IMR-90 (cell line): ENCODE measurements at regions not wholly inside any gene's neighbourhood (a gene's known extent, or its start where the extent isn't known, plus 50 kb on each side); places are given as distances from the start of the nearest gene placed in this dataset.

Experiments
- ATAC-seq: fragments of 200-7000 bp; cut with Tn5 transposase; 2 replicates; pipeline ENCODE4 v1.9.1; 2020; ENCODE audit warnings: low read depth, mild to moderate bottlenecking, moderate library complexity
- BruUV-seq: library from RNA; stranded (reverse); fragments of 400-500 nt; replicated peaks from 2 replicates; lab custom pipeline; 2021; lab: Mats Ljungman, UMichigan
- CTCF ChIA-PET: fragments of 300-600 bp; formaldehyde crosslinking; extraction: SDS; loops from one replicate; lab custom pipeline; 2021; ENCODE audit warnings: antibody characterized with exemption; lab: Yijun Ruan, JAX
- POLR2A ChIA-PET: fragments of 300-600 bp; sonication (Branson Sonifier 250); formaldehyde crosslinking; loops from one replicate; lab custom pipeline; 2022; ENCODE audit warnings: antibody characterized with exemption; ENCODE audit not compliant: unreplicated experiment; lab: Charles Lee
- DNase-seq: peaks from one replicate; pipeline ENCODE4 v3.0.0; 2013
- H2AFZ ChIP-seq: replicated peaks from 2 replicates; pipeline ENCODE3; 2013; ENCODE audit warnings: low read length, mild to moderate bottlenecking; ENCODE audit not compliant: poor library complexity
- H2AK5ac ChIP-seq: 2 replicates; pipeline ENCODE4 v1.6.1; 2013; ENCODE audit warnings: low read depth, low read length, inconsistent platforms
- H2AK9ac ChIP-seq: replicated peaks from 2 replicates; pipeline ENCODE3; 2013; ENCODE audit warnings: mild to moderate bottlenecking, low read depth, low read length, moderate library complexity; ENCODE audit not compliant: poor library complexity
- H2BK120ac ChIP-seq: 2 replicates; pipeline ENCODE4 v1.6.1; 2013; ENCODE audit warnings: low read depth, low read length, inconsistent platforms
- H2BK15ac ChIP-seq: 3 replicates; pipeline ENCODE4 v1.6.1; 2013; ENCODE audit warnings: low read depth, low read length, inconsistent platforms
- H2BK20ac ChIP-seq: 2 replicates; pipeline ENCODE4 v1.6.1; 2013; ENCODE audit warnings: low read depth, mild to moderate bottlenecking, inconsistent platforms, low read length, moderate library complexity
- H2BK5ac ChIP-seq: 2 replicates; pipeline ENCODE4 v1.6.1; 2013; ENCODE audit warnings: mild to moderate bottlenecking, low read depth, low read length, inconsistent platforms; ENCODE audit not compliant: poor library complexity, severe bottlenecking
- H3K14ac ChIP-seq: replicated peaks from 2 replicates; pipeline ENCODE4 v1.6.1; 2013; ENCODE audit warnings: low read depth, low read length, inconsistent platforms
- H3K18ac ChIP-seq: 2 replicates; pipeline ENCODE4 v1.6.1; 2013; ENCODE audit warnings: low read depth, low read length, control low read depth
- H3K23ac ChIP-seq: 2 replicates; pipeline ENCODE4 v1.6.1; 2013; ENCODE audit warnings: low read depth, low read length, inconsistent platforms
- H3K27ac ChIP-seq: 2 replicates; pipeline ENCODE4 v1.5.1; 2013; ENCODE audit warnings: mild to moderate bottlenecking, control low read depth, low read length; ENCODE audit not compliant: insufficient read depth
- H3K27me3 ChIP-seq: 2 replicates; pipeline ENCODE4 v1.6.1; 2013; ENCODE audit warnings: low read length; ENCODE audit not compliant: control insufficient read depth, insufficient read depth
- H3K36me3 ChIP-seq: 2 replicates; pipeline ENCODE4 v1.6.1; 2013; ENCODE audit warnings: low read length, mixed read lengths; ENCODE audit not compliant: control insufficient read depth, insufficient read depth
- H3K4ac ChIP-seq: 2 replicates; pipeline ENCODE4 v1.6.1; 2013; ENCODE audit warnings: low read depth, low read length, inconsistent platforms
- H3K4me1 ChIP-seq: 2 replicates; pipeline ENCODE4 v1.6.1; 2013; ENCODE audit warnings: low read length, mixed read lengths; ENCODE audit not compliant: control insufficient read depth, insufficient read depth
- H3K4me2 ChIP-seq: 2 replicates; pipeline ENCODE4 v1.6.1; 2013; ENCODE audit warnings: low read depth, mild to moderate bottlenecking, control low read depth, low read length, moderate library complexity
- H3K4me3 ChIP-seq: 2 replicates; pipeline ENCODE4 v1.5.1; 2013; ENCODE audit warnings: low read depth, mild to moderate bottlenecking, control low read depth, low read length, moderate library complexity; ENCODE audit not compliant: insufficient read depth
- H3K56ac ChIP-seq: 2 replicates; pipeline ENCODE4 v1.6.1; 2013; ENCODE audit warnings: low read length, inconsistent platforms; ENCODE audit not compliant: insufficient read depth; ENCODE audit errors: extremely low read depth
- H3K79me1 ChIP-seq, 2 experiments: 2 replicates each; pipeline ENCODE4 v1.6.1; 2013; ENCODE audit warnings: low read length in 2 of 2, inconsistent platforms in 1 of 2, low read depth in 1 of 2
- H3K9ac ChIP-seq: 2 replicates; pipeline ENCODE4 v1.6.1; 2013; ENCODE audit warnings: low read depth, low read length, control low read depth
- H3K9me1 ChIP-seq: 2 replicates; pipeline ENCODE4 v1.6.1; 2013; ENCODE audit warnings: low read length, inconsistent platforms; ENCODE audit not compliant: insufficient read depth
- H3K9me3 ChIP-seq: 2 replicates; pipeline ENCODE4 v1.6.1; 2013; ENCODE audit warnings: low read length; ENCODE audit not compliant: control insufficient read depth, insufficient read depth
- H4K20me1 ChIP-seq: 2 replicates; pipeline ENCODE4 v1.6.1; 2013; ENCODE audit warnings: low read length, inconsistent platforms; ENCODE audit not compliant: insufficient read depth
- H4K5ac ChIP-seq: 2 replicates; pipeline ENCODE4 v1.6.1; 2013; ENCODE audit warnings: mild to moderate bottlenecking, low read depth, low read length, control low read depth
- H4K8ac ChIP-seq, 2 experiments: 2 replicates each; pipeline ENCODE4 v1.6.1; 2013; ENCODE audit warnings: low read depth in 2 of 2, low read length in 2 of 2, control low read depth in 1 of 2, inconsistent platforms in 1 of 2
- H4K91ac ChIP-seq: 2 replicates; pipeline ENCODE4 v1.6.1; 2013; ENCODE audit warnings: low read depth, low read length, inconsistent platforms; ENCODE audit not compliant: insufficient read depth
- BHLHE40 ChIP-seq: fragments of 150-350 bp; IDR thresholded peaks from 2 replicates; pipeline ENCODE4 v1.6.1; 2016; ENCODE audit warnings: mild to moderate bottlenecking, low read depth, low read length
- CEBPB ChIP-seq: IDR thresholded peaks from 2 replicates; pipeline ENCODE4 v1.6.1; 2012; ENCODE audit warnings: low read depth, low read length, improper control_type of control experiment
- CHD1 ChIP-seq: IDR thresholded peaks from 2 replicates; pipeline ENCODE4 v1.6.1; 2012; ENCODE audit warnings: low read depth, low read length, improper control_type of control experiment
- CTCF ChIP-seq: conservative IDR thresholded peaks from 2 replicates; pipeline ENCODE4 v1.5.1; 2012; ENCODE audit warnings: mild to moderate bottlenecking, low read depth, low read length, improper control_type of control experiment
- ELK1 ChIP-seq: fragments of 150-350 bp; IDR thresholded peaks from 2 replicates; pipeline ENCODE4 v1.6.1; 2016; ENCODE audit warnings: low read depth, mild to moderate bottlenecking, low read length, moderate library complexity, borderline replicate concordance
- MAFK ChIP-seq: IDR thresholded peaks from 2 replicates; pipeline ENCODE4 v1.6.1; 2012; ENCODE audit warnings: low read depth, low read length, improper control_type of control experiment
- MAZ ChIP-seq: IDR thresholded peaks from 2 replicates; pipeline ENCODE4 v1.6.1; 2012; ENCODE audit warnings: low read depth, mild to moderate bottlenecking, low read length, improper control_type of control experiment, moderate library complexity, borderline replicate concordance
- MXI1 ChIP-seq: IDR thresholded peaks from 2 replicates; pipeline ENCODE4 v1.6.1; 2012; ENCODE audit warnings: low read depth, mild to moderate bottlenecking, low read length, moderate library complexity, borderline replicate concordance
- NFE2L2 ChIP-seq: fragments of 150-350 bp; IDR thresholded peaks from 2 replicates; pipeline ENCODE4 v1.6.1; 2016; ENCODE audit warnings: low read depth, mild to moderate bottlenecking, low read length
- POLR2A ChIP-seq: IDR thresholded peaks from 2 replicates; pipeline ENCODE4 v1.6.1; 2012; ENCODE audit warnings: mild to moderate bottlenecking, low read depth, low read length
- RCOR1 ChIP-seq: IDR thresholded peaks from 2 replicates; pipeline ENCODE4 v1.6.1; 2012; ENCODE audit warnings: mild to moderate bottlenecking, low read length, improper control_type of control experiment; ENCODE audit not compliant: insufficient replicate concordance
- RFX5 ChIP-seq: IDR thresholded peaks from 2 replicates; pipeline ENCODE4 v1.8.0; 2012; ENCODE audit warnings: low read depth, mild to moderate bottlenecking, low read length, moderate library complexity
- SMC3 ChIP-seq: fragments of 150-350 bp; IDR thresholded peaks from 2 replicates; pipeline ENCODE4 v1.6.1; 2016; ENCODE audit warnings: low read depth, mild to moderate bottlenecking, antibody characterized with exemption, low read length, moderate library complexity
- USF2 ChIP-seq: fragments of 150-350 bp; IDR thresholded peaks from 2 replicates; pipeline ENCODE4 v1.6.1; 2017; ENCODE audit warnings: mild to moderate bottlenecking, antibody characterized with exemption, low read length, low read depth
- WGBS, 2 experiments: methylation state at CpG; one replicate each; pipeline versions ENCODE4 v1.1.5 to v1.1.7; 2013; ENCODE audit warnings: missing lambda C conversion rate in 2 of 2; ENCODE audit not compliant: insufficient read length in 1 of 2; ENCODE audit errors: extremely low coverage in 2 of 2; 5-methylcytosine and 5-hydroxymethylcytosine counted together
- dilution Hi-C: fragments of 300-500 bp; cut with HindIII; formaldehyde crosslinking; loops from one replicate; pipeline ENCODE4 v1.14.3; 2018; ENCODE audit warnings: low sequenced_read_pairs; ENCODE audit not compliant: unreplicated experiment
- in situ Hi-C: fragments of 300-500 bp; cut with MboI; formaldehyde crosslinking; loops from 3 replicates; pipeline ENCODE4 v1.14.3; 2019; ENCODE audit warnings: low sequenced_read_pairs, inconsistent platforms, mixed read lengths
- intact Hi-C: fragments of 100-400 bp; cut with micrococcal nuclease; formaldehyde crosslinking; loops from 2 replicates; pipeline ENCODE4 v1.10.0; 2022

GRCh38 chr10:28807760-28808613, 130.7 kb downstream of the BAMBI start:
- peak overlapping the region; percentile 75; the same call in 1 of the 2 replicates for H3K14ac ChIP-seq
- no peaks in the 10 kb centered on the region for H4K20me1 ChIP-seq
- DNase-seq: peak; percentile 34
- H2BK15ac ChIP-seq: peak overlapping the region; percentile 83; the same call in 2 of the 3 replicates
- in situ Hi-C loops (no loop called here), dilution Hi-C loops (no loop called here), intact Hi-C loops (no loop called here)
- H4K8ac ChIP-seq: peak overlapping the region; percentile 55 to 58
- peak overlapping the region; percentile 79 for H2AFZ ChIP-seq
- peak overlapping the region; percentile 10 for H3K4ac ChIP-seq
- H3K4me2 ChIP-seq: peak overlapping the region; percentile 40
- WGBS, 2 experiments: 30% methylated on average over 7 of the region's 16 CpGs; no CpG with 5 or more reads in 1 of the 2 experiments
- H3K79me1 ChIP-seq: no peaks in the 10 kb centered on the region
- H3K27ac ChIP-seq: peak overlapping the region; percentile 51; the same call in 1 of the 2 replicates
- CTCF ChIA-PET: no interaction called here
- peak overlapping the region; percentile 9 for H2BK5ac ChIP-seq
- peak overlapping the region; percentile 45 for H2BK20ac ChIP-seq
- peak overlapping the region; percentile 1; the same call in 1 of the 2 replicates for H4K5ac ChIP-seq
- H2AK9ac ChIP-seq: no peak overlapping the region
- H3K18ac ChIP-seq: peak overlapping the region; percentile 24
- peaks cover 25% of the 10 kb centered on the region for H3K4me1 ChIP-seq
- BruUV-seq: no TSS peak
- H3K4me3 ChIP-seq: no peak overlapping the region
- H3K56ac ChIP-seq: no peak overlapping the region
- no peaks in the 10 kb centered on the region for H3K36me3 ChIP-seq
- POLR2A ChIA-PET: no interaction called here
- H4K91ac ChIP-seq: peak overlapping the region; percentile 58
- peak; percentile 40 for ATAC-seq
- peak overlapping the region; percentile 49; the same call in 1 of the 2 replicates for H2AK5ac ChIP-seq
- peak overlapping the region; percentile 44 for H3K23ac ChIP-seq
- peak overlapping the region; percentile 63 for H2BK120ac ChIP-seq
- no peaks in the 10 kb centered on the region for H3K9me3 ChIP-seq
- peak overlapping the region; percentile 31; the same call in 1 of the 2 replicates for H3K9ac ChIP-seq
- H3K9me1 ChIP-seq: no peaks in the 10 kb centered on the region; the same call in 1 of the 2 replicates
- no peaks in the 10 kb centered on the region for H3K27me3 ChIP-seq
- TF ChIP-seq POLR2A (no peak), MXI1 (no peak), SMC3 (no peak), CHD1 (no peak), RCOR1 (no peak), CEBPB (no peak), NFE2L2 (no peak), RFX5 (no peak), MAZ (no peak), ELK1 (no peak), MAFK (no peak), CTCF (no peak), USF2 (no peak), BHLHE40 (no peak)
